ENCODE measurements at regions not wholly inside any gene's neighbourhood (a gene's known extent, or its start where the extent isn't known, plus 50 kb on each side); places are given as distances from the start of the nearest gene placed in this dataset.

DNA sequence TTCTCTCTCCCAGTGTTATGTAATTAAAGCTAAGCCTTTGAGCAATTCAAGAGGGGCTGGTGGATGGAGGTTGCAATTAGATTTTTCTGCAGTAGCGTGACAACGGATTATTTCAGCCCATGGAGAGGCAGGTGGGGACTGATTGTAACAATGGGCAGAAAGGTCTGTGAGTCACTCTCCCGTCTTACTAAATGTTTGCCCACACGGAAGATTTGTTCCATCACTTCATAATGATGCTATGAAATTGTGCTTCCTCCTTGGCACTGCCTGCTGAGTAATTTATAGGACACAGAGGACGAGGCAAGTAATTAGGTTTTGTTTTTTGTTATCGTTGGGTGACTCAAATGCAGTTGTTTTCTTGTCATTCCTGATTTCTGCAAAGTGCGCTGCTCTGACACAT lies 594.5 kb upstream of the DPP6 start:
- no peak for TF ChIP-seq ZNF274 (IDR thresholded peaks at IDR 0.05; ENCODE audit: low read depth, low read length)
- no peak for TF ChIP-seq SUZ12 (IDR thresholded peaks at IDR 0.05; ENCODE audit: extremely low read depth, insufficient read depth, insufficient read length)
- TF ChIP-seq YY1 (IDR thresholded peaks at IDR 0.05; ENCODE audit: insufficient read depth, insufficient read length) = no peak

All from NT2/D1 (cell line).